SK-N-SH (cell line): ENCODE measurements at regions not wholly inside any gene's neighbourhood (a gene's known extent, or its start where the extent isn't known, plus 50 kb on each side); places are given as distances from the start of the nearest gene placed in this dataset.

Experiments
- CTCF ChIA-PET: fragments of 300-600, 350-600 bp; formaldehyde crosslinking; extraction: SDS; loops from one replicate; lab custom pipeline; 2021; lab: Yijun Ruan, JAX
- POLR2A ChIA-PET: fragments of 350-600 bp; sonication (Branson Sonifier 250); formaldehyde crosslinking; extraction: SDS; loops from one replicate; lab custom pipeline; 2020; ENCODE audit warnings: antibody characterized with exemption, inconsistent platforms; lab: Yijun Ruan, JAX
- DNase-seq: peaks from one replicate; pipeline ENCODE4 v3.0.0; 2012
- H2AFZ ChIP-seq: fragments of 200-600 bp; sonication (generic); 2 replicates; pipeline ENCODE4 v1.8.1; 2016; ENCODE audit warnings: antibody characterized with exemption, mild to moderate bottlenecking, low read depth
- H3F3A ChIP-seq: fragments of 200-600 bp; sonication (generic); replicated peaks from 2 replicates; pipeline ENCODE3; 2016; ENCODE audit warnings: antibody characterized with exemption, mild to moderate bottlenecking; ENCODE audit not compliant: insufficient read depth
- H3K27ac ChIP-seq, 2 experiments: fragments of 200-500 bp in 1 of 2; fragments of 200-600 bp in 1 of 2; sonication (Bioruptor generic) in 1 of 2; sonication (generic), shearing (Covaris generic) in 1 of 2; 2 replicates each; pipeline versions ENCODE4 v1.5.1 to v1.6.1; 2014 to 2016; ENCODE audit warnings: low read depth in 2 of 2, inconsistent platforms in 1 of 2, low read length in 1 of 2, mild to moderate bottlenecking in 1 of 2, mixed read lengths in 1 of 2
- H3K27me3 ChIP-seq: fragments of 200-600 bp; sonication (generic), shearing (Covaris generic); 2 replicates; pipeline ENCODE4 v1.6.1; 2016; ENCODE audit warnings: mixed run types; ENCODE audit not compliant: insufficient read depth
- H3K36me3 ChIP-seq, 2 experiments: fragments of 200-500 bp in 1 of 2; fragments of 200-600 bp in 1 of 2; sonication (Bioruptor generic) in 1 of 2; sonication (generic) in 1 of 2; replicated peaks in 1 of 2; 2 replicates each; pipeline versions ENCODE3 to v1.5.1; 2014 to 2016; ENCODE audit warnings: low read length in 1 of 2, mild to moderate bottlenecking in 1 of 2; ENCODE audit not compliant: insufficient read depth in 2 of 2, control insufficient read depth in 1 of 2
- H3K4me1 ChIP-seq, 2 experiments: fragments of 200-500 bp in 1 of 2; fragments of 200-600 bp in 1 of 2; sonication (Bioruptor generic) in 1 of 2; sonication (generic), shearing (Covaris generic) in 1 of 2; 2 replicates each; pipeline versions ENCODE4 v1.5.1 to v1.6.1; 2014 to 2016; ENCODE audit warnings: low read depth in 1 of 2, low read length in 1 of 2, mixed run types in 1 of 2; ENCODE audit not compliant: insufficient read depth in 2 of 2, control insufficient read depth in 1 of 2
- H3K4me2 ChIP-seq: fragments of 200-600 bp; sonication (generic), shearing (Covaris generic); 2 replicates; pipeline ENCODE4 v1.6.1; 2017; ENCODE audit warnings: mixed run types
- H3K4me3 ChIP-seq, 2 experiments: fragments of 200-500 bp in 1 of 2; fragments of 200-600 bp in 1 of 2; sonication (Bioruptor generic) in 1 of 2; sonication (generic), shearing (Covaris generic) in 1 of 2; 2 replicates each; pipeline versions ENCODE4 v1.5.1 to v1.8.1; 2014 to 2016; ENCODE audit warnings: low read depth in 2 of 2, inconsistent platforms in 1 of 2, low read length in 1 of 2, mild to moderate bottlenecking in 1 of 2, mixed read lengths in 1 of 2, moderate library complexity in 1 of 2
- H3K79me2 ChIP-seq: fragments of 200-600 bp; sonication (generic); 2 replicates; pipeline ENCODE4 v1.8.1; 2017; ENCODE audit warnings: mild to moderate bottlenecking; ENCODE audit not compliant: insufficient read depth
- H3K9ac ChIP-seq: fragments of 200-600 bp; sonication (generic); 2 replicates; pipeline ENCODE4 v1.6.1; 2017; ENCODE audit warnings: mixed run types
- H3K9me2 ChIP-seq: fragments of 200-600 bp; sonication (generic); 2 replicates; pipeline ENCODE4 v1.6.1; 2017; ENCODE audit warnings: mixed run types
- H3K9me3 ChIP-seq: fragments of 200-600 bp; sonication (generic); 2 replicates; pipeline ENCODE4 v1.6.1; 2017; ENCODE audit warnings: mixed run types, mild to moderate bottlenecking, moderate library complexity
- H4K20me1 ChIP-seq: fragments of 200-600 bp; sonication (generic); 2 replicates; pipeline ENCODE4 v1.6.1; 2017; ENCODE audit warnings: mild to moderate bottlenecking, mixed run types; ENCODE audit not compliant: insufficient read depth
- CHD2 ChIP-seq: fragments of 150-350 bp; IDR thresholded peaks from 2 replicates; pipeline ENCODE4 v1.6.1; 2018; ENCODE audit warnings: low read length; ENCODE audit not compliant: partially characterized antibody
- ELF1 ChIP-seq: IDR thresholded peaks from 2 replicates; pipeline ENCODE4 v1.4.0; 2012
- EP300 ChIP-seq, 2 experiments: IDR thresholded peaks; 2 replicates each; pipeline versions ENCODE4 v1.4.0 to v1.6.1; 2012; ENCODE audit warnings: borderline replicate concordance in 1 of 2, low read depth in 1 of 2, low read length in 1 of 2
- EZH2phosphoT487 ChIP-seq: fragments of 200-600 bp; sonication (generic); IDR thresholded peaks from 2 replicates; pipeline ENCODE4 v1.6.1; 2017; ENCODE audit warnings: low read depth, mixed run types, mild to moderate bottlenecking, antibody characterized with exemption, moderate library complexity, borderline replicate concordance
- GATA2 ChIP-seq: sonication (generic); formaldehyde crosslinking; IDR thresholded peaks from 2 replicates; pipeline ENCODE4 v1.5.0; 2020; ENCODE audit warnings: mild to moderate bottlenecking, missing genetic modification reagents
- IRF3 ChIP-seq: fragments of 150-350 bp; IDR thresholded peaks from 2 replicates; pipeline ENCODE4 v1.6.1; 2016; ENCODE audit warnings: mild to moderate bottlenecking, low read depth, low read length
- SIN3A ChIP-seq: IDR thresholded peaks from 2 replicates; pipeline ENCODE4 v1.6.1; 2012; ENCODE audit warnings: low read depth, mild to moderate bottlenecking, low read length, moderate library complexity, borderline replicate concordance
- TEAD4 ChIP-seq: IDR thresholded peaks from 2 replicates; pipeline ENCODE4 v1.4.0; 2012; ENCODE audit warnings: mild to moderate bottlenecking, borderline replicate concordance; ENCODE audit not compliant: insufficient read depth
- YY1 ChIP-seq: IDR thresholded peaks from 2 replicates; pipeline ENCODE4 v1.4.0; 2012; ENCODE audit warnings: low read depth, mild to moderate bottlenecking
- WGBS: methylation state at CpG from one replicate; pipeline ENCODE4 v1.1.6; 2017; ENCODE audit warnings: low lambda C conversion rate; 5-methylcytosine and 5-hydroxymethylcytosine counted together
- TF ChIP-seq, protein P1 (sequence below): IDR thresholded peaks from 2 replicates; pipeline ENCODE4 v1.6.1; 2012; ENCODE audit warnings: mild to moderate bottlenecking, low read depth, low read length, moderate library complexity
- TF ChIP-seq, protein P2 (sequence below): fragments of 150-350 bp; IDR thresholded peaks from 2 replicates; pipeline ENCODE4 v1.6.1; 2017; ENCODE audit warnings: antibody characterized with exemption, low read length, low read depth, borderline replicate concordance

GRCh38 chr10:21099291-21100062, 202.4 kb upstream of the NEBL start (continued):
- TF ChIP-seq, protein P1, sequence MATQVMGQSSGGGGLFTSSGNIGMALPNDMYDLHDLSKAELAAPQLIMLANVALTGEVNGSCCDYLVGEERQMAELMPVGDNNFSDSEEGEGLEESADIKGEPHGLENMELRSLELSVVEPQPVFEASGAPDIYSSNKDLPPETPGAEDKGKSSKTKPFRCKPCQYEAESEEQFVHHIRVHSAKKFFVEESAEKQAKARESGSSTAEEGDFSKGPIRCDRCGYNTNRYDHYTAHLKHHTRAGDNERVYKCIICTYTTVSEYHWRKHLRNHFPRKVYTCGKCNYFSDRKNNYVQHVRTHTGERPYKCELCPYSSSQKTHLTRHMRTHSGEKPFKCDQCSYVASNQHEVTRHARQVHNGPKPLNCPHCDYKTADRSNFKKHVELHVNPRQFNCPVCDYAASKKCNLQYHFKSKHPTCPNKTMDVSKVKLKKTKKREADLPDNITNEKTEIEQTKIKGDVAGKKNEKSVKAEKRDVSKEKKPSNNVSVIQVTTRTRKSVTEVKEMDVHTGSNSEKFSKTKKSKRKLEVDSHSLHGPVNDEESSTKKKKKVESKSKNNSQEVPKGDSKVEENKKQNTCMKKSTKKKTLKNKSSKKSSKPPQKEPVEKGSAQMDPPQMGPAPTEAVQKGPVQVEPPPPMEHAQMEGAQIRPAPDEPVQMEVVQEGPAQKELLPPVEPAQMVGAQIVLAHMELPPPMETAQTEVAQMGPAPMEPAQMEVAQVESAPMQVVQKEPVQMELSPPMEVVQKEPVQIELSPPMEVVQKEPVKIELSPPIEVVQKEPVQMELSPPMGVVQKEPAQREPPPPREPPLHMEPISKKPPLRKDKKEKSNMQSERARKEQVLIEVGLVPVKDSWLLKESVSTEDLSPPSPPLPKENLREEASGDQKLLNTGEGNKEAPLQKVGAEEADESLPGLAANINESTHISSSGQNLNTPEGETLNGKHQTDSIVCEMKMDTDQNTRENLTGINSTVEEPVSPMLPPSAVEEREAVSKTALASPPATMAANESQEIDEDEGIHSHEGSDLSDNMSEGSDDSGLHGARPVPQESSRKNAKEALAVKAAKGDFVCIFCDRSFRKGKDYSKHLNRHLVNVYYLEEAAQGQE: no peak
- TF ChIP-seq IRF3 (no peak), CHD2 (peak; percentile 83), YY1 (0 out of 2 replicates have a peak, but pooled peaks have one; percentile 30), EZH2phosphoT487 (no peak), ELF1 (no peak), TEAD4 (peak; percentile 80)
- TF ChIP-seq, protein P2, sequence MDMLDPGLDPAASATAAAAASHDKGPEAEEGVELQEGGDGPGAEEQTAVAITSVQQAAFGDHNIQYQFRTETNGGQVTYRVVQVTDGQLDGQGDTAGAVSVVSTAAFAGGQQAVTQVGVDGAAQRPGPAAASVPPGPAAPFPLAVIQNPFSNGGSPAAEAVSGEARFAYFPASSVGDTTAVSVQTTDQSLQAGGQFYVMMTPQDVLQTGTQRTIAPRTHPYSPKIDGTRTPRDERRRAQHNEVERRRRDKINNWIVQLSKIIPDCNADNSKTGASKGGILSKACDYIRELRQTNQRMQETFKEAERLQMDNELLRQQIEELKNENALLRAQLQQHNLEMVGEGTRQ: no peak
- TF ChIP-seq, all 33 proteins: peak for 15

DNA sequence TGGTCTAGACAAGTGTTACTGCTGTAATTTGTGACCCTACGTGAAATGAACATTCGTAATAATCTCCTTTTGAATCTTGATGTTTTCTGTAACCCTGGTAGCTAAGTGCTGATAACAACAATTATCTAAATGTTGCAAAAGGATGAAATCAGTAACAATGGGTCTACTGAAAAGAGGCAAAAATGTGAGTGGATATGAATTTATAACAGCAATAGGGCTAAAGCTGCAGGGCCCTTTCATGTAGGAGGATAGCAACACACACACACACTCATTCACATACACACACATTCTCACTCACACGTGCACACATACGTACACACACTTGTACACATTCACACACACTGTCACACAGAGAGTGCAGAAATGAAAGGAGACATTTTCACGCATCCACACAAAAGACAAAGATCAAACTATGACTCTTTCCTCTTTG, 200.8 kb upstream of the NEBL start:
- ChIA-PET CTCF (interaction anchor here (0.6 to 2.4 kb wide), 5 partner anchors 14 to 671 kb away, joined by 3 to 9 read pairs (median 3); no protein-coding TSS in a partner anchor), POLR2A (interaction anchor here (0.6 to 1.5 kb wide), 2 partner anchors 28 to 399 kb away, joined by 4 to 5 read pairs; no protein-coding TSS in a partner anchor)
- H4K20me1 ChIP-seq: no peaks in the 10 kb centered on the region
- no peaks in the 10 kb centered on the region for H3K27me3 ChIP-seq
- no peaks in the 10 kb centered on the region for H3K36me3 ChIP-seq
- H3K9me2 ChIP-seq: no peaks in the 10 kb centered on the region
- H3K27ac ChIP-seq: peak overlapping the region; percentile 22 to 93; a peak in 3 of 4 replicates
- no peak overlapping the region for H3K9ac ChIP-seq
- no peak overlapping the region for H2AFZ ChIP-seq
- H3K4me1 ChIP-seq: peaks cover 14 to 35% of the 10 kb centered on the region in 2 experiments
- DNase-seq: no peak
- no peaks in the 10 kb centered on the region for H3K9me3 ChIP-seq
- WGBS: 93% methylated on average over 5 of the region's 5 CpGs
- no peak overlapping the region for H3K4me2 ChIP-seq
- TF ChIP-seq SIN3A: no peak
- TF ChIP-seq GATA2 (CRISPR knock-in tag): peak; percentile 73
- TF ChIP-seq EP300 (IDR thresholded peaks at IDR 0.05; ENCODE audit: borderline replicate concordance in 1 of 2, low read depth in 1 of 2, low read length in 1 of 2): peak in 1 of 2 experiments; percentile 25; a peak in 1 of 4 replicates
- H3K4me3 ChIP-seq: no peak overlapping the region
- peaks cover 27% of the 10 kb centered on the region for H3F3A ChIP-seq
- no peaks in the 10 kb centered on the region for H3K79me2 ChIP-seq
